Right lobe of liver (tissue), 4 donors: ENCODE measurements at regions not wholly inside any gene's neighbourhood (a gene's known extent, or its start where the extent isn't known, plus 50 kb on each side); places are given as distances from the start of the nearest gene placed in this dataset.

ENCODE experiments used
- POLR2A ChIP-seq: fragments of 450-650 bp; IDR thresholded peaks from one replicate; pipeline ENCODE4 v1.6.1; 2017; ENCODE audit warnings: antibody characterized with exemption, mild to moderate bottlenecking
- TF ChIP-seq, protein P1 (sequence below), 4 donors: fragments of 200-600 bp in 3 of 4; fragments of 450-650 bp in 1 of 4; IDR thresholded peaks; one replicate each; pipeline versions ENCODE4 v1.5.1 to v1.8.0; 2016 to 2022; ENCODE audit warnings: antibody characterized with exemption in 4 of 4, mild to moderate bottlenecking in 2 of 4
- donor health status: DM: no; HTN: no; CAD: no.
- donor health status: DM: no; HTN: no; CAD: no.
- donor health status: DM: no; HTN: yes; CAD: no.

DNA sequence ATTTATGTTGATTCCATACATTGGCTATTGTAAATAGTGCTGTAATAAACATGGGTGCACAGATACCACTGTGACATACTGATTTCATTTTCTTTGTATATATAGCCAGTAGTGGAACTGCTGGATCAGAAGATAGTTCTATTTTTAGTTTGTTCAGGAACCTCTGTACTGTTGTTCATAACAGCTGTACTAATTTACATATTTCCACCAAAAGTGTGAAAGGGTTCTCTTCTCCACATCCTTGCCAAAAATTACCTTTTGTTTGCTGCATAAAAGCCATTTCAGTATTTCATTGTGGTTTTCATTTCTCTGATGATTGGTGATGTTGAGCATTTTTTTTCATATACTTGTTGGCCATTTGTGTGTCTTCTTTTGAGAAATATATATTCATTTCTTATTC lies 1962.1 kb downstream of the PCDH9 start:
- TF ChIP-seq, protein P1, sequence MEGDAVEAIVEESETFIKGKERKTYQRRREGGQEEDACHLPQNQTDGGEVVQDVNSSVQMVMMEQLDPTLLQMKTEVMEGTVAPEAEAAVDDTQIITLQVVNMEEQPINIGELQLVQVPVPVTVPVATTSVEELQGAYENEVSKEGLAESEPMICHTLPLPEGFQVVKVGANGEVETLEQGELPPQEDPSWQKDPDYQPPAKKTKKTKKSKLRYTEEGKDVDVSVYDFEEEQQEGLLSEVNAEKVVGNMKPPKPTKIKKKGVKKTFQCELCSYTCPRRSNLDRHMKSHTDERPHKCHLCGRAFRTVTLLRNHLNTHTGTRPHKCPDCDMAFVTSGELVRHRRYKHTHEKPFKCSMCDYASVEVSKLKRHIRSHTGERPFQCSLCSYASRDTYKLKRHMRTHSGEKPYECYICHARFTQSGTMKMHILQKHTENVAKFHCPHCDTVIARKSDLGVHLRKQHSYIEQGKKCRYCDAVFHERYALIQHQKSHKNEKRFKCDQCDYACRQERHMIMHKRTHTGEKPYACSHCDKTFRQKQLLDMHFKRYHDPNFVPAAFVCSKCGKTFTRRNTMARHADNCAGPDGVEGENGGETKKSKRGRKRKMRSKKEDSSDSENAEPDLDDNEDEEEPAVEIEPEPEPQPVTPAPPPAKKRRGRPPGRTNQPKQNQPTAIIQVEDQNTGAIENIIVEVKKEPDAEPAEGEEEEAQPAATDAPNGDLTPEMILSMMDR (IDR thresholded peaks at IDR 0.05), result no peak
- TF ChIP-seq POLR2A, result no peak
